ENCODE measurements at regions not wholly inside any gene's neighbourhood (a gene's known extent, or its start where the extent isn't known, plus 50 kb on each side); places are given as distances from the start of the nearest gene placed in this dataset.

DNA sequence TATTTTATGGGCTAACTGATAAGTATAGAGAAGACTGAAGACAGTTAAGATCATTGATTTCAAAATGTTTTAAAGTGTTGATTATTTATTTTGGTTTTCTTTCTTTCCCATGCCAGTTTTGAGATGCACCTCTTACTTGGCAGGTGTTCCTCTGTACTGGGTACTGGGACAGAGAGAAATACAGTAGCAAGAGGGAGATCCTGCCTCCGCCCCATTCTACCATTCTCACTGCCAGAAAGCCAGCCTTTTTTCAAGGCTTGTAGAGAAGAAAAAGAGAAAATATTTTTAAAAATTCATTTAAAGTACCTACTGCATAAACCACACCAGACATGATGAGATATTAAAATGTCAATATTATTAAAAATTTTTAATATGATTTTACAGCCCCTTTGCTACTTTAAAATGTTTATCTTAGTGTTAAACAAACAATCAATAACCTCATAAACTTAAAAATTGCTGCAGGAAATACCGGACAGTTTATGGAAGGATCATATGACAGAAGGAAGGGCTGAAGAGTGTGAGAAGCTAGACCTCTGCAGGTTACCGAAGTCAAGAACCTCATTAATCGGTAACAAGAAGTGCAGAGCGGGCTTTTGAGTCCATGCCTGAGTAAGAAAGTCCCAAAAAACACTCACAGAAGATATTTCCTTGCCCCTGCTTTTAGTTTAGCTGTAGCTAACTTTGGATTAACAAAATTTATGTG lies 117.8 kb upstream of the ESR1 start:
- Histone ChIP-seq H3K9me2 (ENCODE audit: low read depth, low read length) (no peaks in the 10 kb centered on the region), H3F3A (ENCODE audit: insufficient read depth, low read length) (no peaks in the 10 kb centered on the region), H3K4me3 (ENCODE audit: low read depth, low read length, poor library complexity, severe bottlenecking) (no peak overlapping the region), H3K36me3 (ENCODE audit: insufficient read depth, low read length) (no peaks in the 10 kb centered on the region), H3K27ac (ENCODE audit: low read depth, low read length, poor library complexity, severe bottlenecking) (no peak overlapping the region), H3K79me2 (ENCODE audit: insufficient read depth, low read length) (no peaks in the 10 kb centered on the region), H3K9me3 (ENCODE audit: low read length) (no peaks in the 10 kb centered on the region), H2AFZ (ENCODE audit: low read length) (no peak overlapping the region), H3K4me1 (ENCODE audit: insufficient read depth, low read length, severe bottlenecking) (no peaks in the 10 kb centered on the region), H3K27me3 (ENCODE audit: insufficient read depth, low read length) (no peaks in the 10 kb centered on the region), H3K9ac (ENCODE audit: low read length) (no peak overlapping the region), H4K20me1 (ENCODE audit: insufficient read depth, low read length) (no peaks in the 10 kb centered on the region), H3K4me2 (ENCODE audit: low read length) (no peak overlapping the region)
- no peak for TF ChIP-seq EZH2 (IDR thresholded peaks at IDR 0.05; ENCODE audit: borderline replicate concordance, low read length)
- TF ChIP-seq, protein P1, sequence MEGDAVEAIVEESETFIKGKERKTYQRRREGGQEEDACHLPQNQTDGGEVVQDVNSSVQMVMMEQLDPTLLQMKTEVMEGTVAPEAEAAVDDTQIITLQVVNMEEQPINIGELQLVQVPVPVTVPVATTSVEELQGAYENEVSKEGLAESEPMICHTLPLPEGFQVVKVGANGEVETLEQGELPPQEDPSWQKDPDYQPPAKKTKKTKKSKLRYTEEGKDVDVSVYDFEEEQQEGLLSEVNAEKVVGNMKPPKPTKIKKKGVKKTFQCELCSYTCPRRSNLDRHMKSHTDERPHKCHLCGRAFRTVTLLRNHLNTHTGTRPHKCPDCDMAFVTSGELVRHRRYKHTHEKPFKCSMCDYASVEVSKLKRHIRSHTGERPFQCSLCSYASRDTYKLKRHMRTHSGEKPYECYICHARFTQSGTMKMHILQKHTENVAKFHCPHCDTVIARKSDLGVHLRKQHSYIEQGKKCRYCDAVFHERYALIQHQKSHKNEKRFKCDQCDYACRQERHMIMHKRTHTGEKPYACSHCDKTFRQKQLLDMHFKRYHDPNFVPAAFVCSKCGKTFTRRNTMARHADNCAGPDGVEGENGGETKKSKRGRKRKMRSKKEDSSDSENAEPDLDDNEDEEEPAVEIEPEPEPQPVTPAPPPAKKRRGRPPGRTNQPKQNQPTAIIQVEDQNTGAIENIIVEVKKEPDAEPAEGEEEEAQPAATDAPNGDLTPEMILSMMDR (IDR thresholded peaks at IDR 0.05; ENCODE audit: low read length) = no peak

DNA sequence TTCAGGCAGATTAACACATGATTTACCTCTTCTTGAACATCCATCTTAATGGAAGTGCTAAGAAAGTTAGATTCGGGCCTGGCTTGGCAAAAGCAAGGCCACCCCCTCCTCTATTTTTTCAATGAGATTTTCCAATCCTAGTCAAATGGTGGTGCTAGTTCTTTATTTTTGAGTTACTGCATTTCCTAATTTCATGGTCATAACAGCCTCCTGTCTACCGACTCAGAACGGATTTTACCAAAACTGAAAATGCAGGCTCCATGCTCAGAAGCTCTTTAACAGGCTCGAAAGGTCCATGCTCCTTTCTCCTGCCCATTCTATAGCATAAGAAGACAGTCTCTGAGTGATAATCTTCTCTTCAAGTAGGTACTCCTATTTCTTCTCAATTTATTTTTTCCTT lies 117.2 kb upstream of the ESR1 start:
- H3K79me2 ChIP-seq (ENCODE audit: insufficient read depth, low read length) = no peaks in the 10 kb centered on the region
- H3K27ac ChIP-seq (ENCODE audit: low read depth, low read length, poor library complexity, severe bottlenecking) = no peak overlapping the region
- no peaks in the 10 kb centered on the region for H3F3A ChIP-seq (ENCODE audit: insufficient read depth, low read length)
- H3K4me2 ChIP-seq (ENCODE audit: low read length) = no peak overlapping the region
- H3K36me3 ChIP-seq (ENCODE audit: insufficient read depth, low read length) = no peaks in the 10 kb centered on the region
- H3K27me3 ChIP-seq (ENCODE audit: insufficient read depth, low read length) = no peaks in the 10 kb centered on the region
- no peaks in the 10 kb centered on the region for H3K4me1 ChIP-seq (ENCODE audit: insufficient read depth, low read length, severe bottlenecking)
- H3K9me3 ChIP-seq (ENCODE audit: low read length) = no peaks in the 10 kb centered on the region
- TF ChIP-seq, protein P1 (IDR thresholded peaks at IDR 0.05; ENCODE audit: low read length) = no peak
- no peak for TF ChIP-seq EZH2 (IDR thresholded peaks at IDR 0.05; ENCODE audit: borderline replicate concordance, low read length)
- no peak overlapping the region for H3K9ac ChIP-seq (ENCODE audit: low read length)
- no peak overlapping the region for H2AFZ ChIP-seq (ENCODE audit: low read length)
- H3K4me3 ChIP-seq (ENCODE audit: low read depth, low read length, poor library complexity, severe bottlenecking) = no peak overlapping the region
- H3K9me2 ChIP-seq (ENCODE audit: low read depth, low read length) = no peaks in the 10 kb centered on the region
- no peaks in the 10 kb centered on the region for H4K20me1 ChIP-seq (ENCODE audit: insufficient read depth, low read length)

DNA sequence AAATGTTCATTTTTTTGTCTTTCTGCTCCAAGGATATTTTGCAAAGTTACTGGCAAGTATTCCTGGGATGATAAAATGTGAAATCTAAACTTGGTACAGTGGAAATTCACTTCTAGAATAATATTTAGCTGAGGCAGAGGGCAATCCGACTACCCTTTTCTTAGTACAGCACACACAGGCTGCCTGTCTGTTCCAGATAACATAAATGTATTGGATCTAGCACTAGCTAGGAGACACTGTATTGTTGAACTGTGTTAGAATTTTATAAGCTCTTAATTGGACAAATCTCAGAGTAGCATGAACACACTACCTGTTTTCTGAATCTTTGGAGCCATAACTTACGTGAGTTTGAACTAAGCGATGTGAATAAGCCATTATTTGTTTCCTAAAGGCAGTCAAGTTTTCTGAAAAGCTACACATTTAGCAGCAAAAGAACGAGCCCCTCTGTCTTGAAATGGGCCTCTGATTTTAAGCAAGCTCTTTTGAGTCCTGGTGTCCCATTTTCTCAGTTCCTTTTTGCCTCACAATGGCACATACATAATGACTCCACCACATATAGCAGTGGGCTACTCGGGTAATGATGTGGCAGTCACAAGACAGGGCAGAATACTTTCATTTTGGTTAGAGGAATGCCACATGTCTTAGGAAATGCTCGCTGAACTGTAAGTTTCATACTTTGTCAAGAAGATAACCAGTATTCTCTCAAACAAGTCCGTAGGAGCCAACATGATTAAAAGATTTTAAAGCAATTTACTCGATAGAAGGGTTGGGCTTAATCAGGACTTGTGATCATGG lies 116.5 kb upstream of the ESR1 start:
- Histone ChIP-seq H2AFZ (ENCODE audit: low read length) (no peak overlapping the region), H3K4me1 (ENCODE audit: insufficient read depth, low read length, severe bottlenecking) (no peaks in the 10 kb centered on the region), H3F3A (ENCODE audit: insufficient read depth, low read length) (no peaks in the 10 kb centered on the region), H3K36me3 (ENCODE audit: insufficient read depth, low read length) (no peaks in the 10 kb centered on the region), H3K9me2 (ENCODE audit: low read depth, low read length) (no peaks in the 10 kb centered on the region), H3K9ac (ENCODE audit: low read length) (no peak overlapping the region), H3K27ac (ENCODE audit: low read depth, low read length, poor library complexity, severe bottlenecking) (no peak overlapping the region), H3K4me3 (ENCODE audit: low read depth, low read length, poor library complexity, severe bottlenecking) (no peak overlapping the region), H4K20me1 (ENCODE audit: insufficient read depth, low read length) (no peaks in the 10 kb centered on the region), H3K27me3 (ENCODE audit: insufficient read depth, low read length) (no peaks in the 10 kb centered on the region), H3K9me3 (ENCODE audit: low read length) (no peaks in the 10 kb centered on the region), H3K4me2 (ENCODE audit: low read length) (0 out of 2 replicates have a peak overlapping the region, but pooled peaks have one; percentile 8), H3K79me2 (ENCODE audit: insufficient read depth, low read length) (no peaks in the 10 kb centered on the region)
- TF ChIP-seq, protein P1 (IDR thresholded peaks at IDR 0.05; ENCODE audit: low read length) = no peak
- no peak for TF ChIP-seq EZH2 (IDR thresholded peaks at IDR 0.05; ENCODE audit: borderline replicate concordance, low read length)

Measured in OCI-LY1 (cell line).